Pancreas (tissue), 10 donors: ENCODE measurements at regions not wholly inside any gene's neighbourhood (a gene's known extent, or its start where the extent isn't known, plus 50 kb on each side); places are given as distances from the start of the nearest gene placed in this dataset.

Experiments used
- ATAC-seq, 4 donors: fragments of 200-7000 bp; cut with Tn5 transposase; one replicate each; pipeline versions ENCODE4 v1.8.0 to v1.9.1; 2020; ENCODE audit warnings: mild to moderate bottlenecking in 4 of 4, moderate library complexity in 4 of 4
- DNase-seq, 6 donors: peaks; one replicate each; pipeline ENCODE4 v3.0.0-alpha.2; 2020
- FAIRE-seq: peaks from 2 replicates; lab custom pipeline; 2012; peaks lifted over from hg19 to GRCh38; lab: Jason Lieb, UNC
- H3K27ac ChIP-seq, 4 donors: fragments of 200-600 bp; sonication (generic); 1 replicate in 3 of 4; 2 replicates in 1 of 4; pipeline versions ENCODE4 v1.5.0 to v1.8.0; 2020
- H3K27me3 ChIP-seq, 4 donors: fragments of 200-600 bp; one replicate each; pipeline ENCODE4 v1.8.0; 2021
- H3K36me3 ChIP-seq, 3 donors: fragments of 200-600 bp; sonication (generic) in 1 of 3; one replicate each; pipeline versions ENCODE4 v1.5.0 to v1.8.0; 2020 to 2021
- H3K4me1 ChIP-seq, 3 donors: fragments of 200-600 bp; one replicate each; pipeline ENCODE4 v1.8.0; 2021
- H3K4me3 ChIP-seq, 4 donors: fragments of 200-600 bp; sonication (generic) in 2 of 4; one replicate each; pipeline versions ENCODE4 v1.5.0 to v1.8.0; 2020 to 2021
- H3K9me3 ChIP-seq, 4 donors: fragments of 200-600 bp; one replicate each; pipeline ENCODE4 v1.8.0; 2021
- WGBS, 2 donors: extraction: QIAGEN DNeasy Blood & Tissue Kit; methylation state at CpG; one replicate each; pipeline ENCODE4 v1.1.7; 2013; 5-methylcytosine and 5-hydroxymethylcytosine counted together
- intact Hi-C, 3 donors: fragments of 100-400 bp; cut with DNase I; formaldehyde crosslinking; loops; one replicate each; pipeline versions ENCODE4 v1.11.1 to v1.14.2; 2022
- TF ChIP-seq, protein P1 (sequence below), 4 donors: fragments of 200-600 bp; sonication (generic) in 3 of 4; IDR thresholded peaks; one replicate each; pipeline versions ENCODE4 v1.5.0 to v1.8.0; 2021; ENCODE audit warnings: antibody characterized with exemption in 4 of 4
- donor health status: healthy with polysubstance abuse.
- donor health status: DM: no; HTN: no; CAD: no; lungs with moderate emphysema.
- donor health status: DM: no; HTN: no; CAD: no.
- donor health status: control.
- donor health status: control.
- donor health status: Bipolar disorder and iron deficiency.
- donor health status: DM: yes; HTN: yes; CAD: no.
- donor health status: DM: no; HTN: no; CAD: no.
- donor health status: DM: no; HTN: no; CAD: no.
- donor health status: DM: yes; HTN: yes; CAD: no.

DNA sequence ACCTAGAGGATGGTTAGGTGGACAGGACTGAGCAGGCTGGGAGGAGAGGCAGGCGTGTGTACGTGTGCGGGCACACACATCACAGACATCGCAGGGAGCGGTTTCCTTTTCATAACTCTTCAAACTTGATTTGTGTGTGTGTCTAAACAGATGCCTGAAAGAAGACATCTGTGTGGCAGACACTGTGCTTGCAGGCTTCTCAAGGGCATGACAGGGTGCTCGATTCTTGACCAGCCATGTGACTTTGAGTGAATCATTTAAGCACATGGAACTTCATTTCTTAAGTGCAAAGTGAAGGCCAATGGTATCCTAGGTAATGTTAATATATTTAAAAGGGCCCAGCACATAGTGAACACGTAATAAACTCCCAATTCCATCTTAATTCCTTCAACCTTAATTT is 186.5 kb downstream of the SCP2D1 start:
- FAIRE-seq (no peak), DNase-seq (no peak), ATAC-seq (no peak)
- WGBS, 2 donors = 76 to 81% methylated on average over 7 of the region's 7 CpGs
- Histone ChIP-seq H3K27ac (no peak overlapping the region), H3K4me3 (no peak overlapping the region), H3K27me3 (no peaks in the 10 kb centered on the region), H3K9me3 (no peaks in the 10 kb centered on the region), H3K4me1 (no peaks in the 10 kb centered on the region), H3K36me3 (no peaks in the 10 kb centered on the region)
- intact Hi-C loops = no loop called here
- TF ChIP-seq, protein P1, sequence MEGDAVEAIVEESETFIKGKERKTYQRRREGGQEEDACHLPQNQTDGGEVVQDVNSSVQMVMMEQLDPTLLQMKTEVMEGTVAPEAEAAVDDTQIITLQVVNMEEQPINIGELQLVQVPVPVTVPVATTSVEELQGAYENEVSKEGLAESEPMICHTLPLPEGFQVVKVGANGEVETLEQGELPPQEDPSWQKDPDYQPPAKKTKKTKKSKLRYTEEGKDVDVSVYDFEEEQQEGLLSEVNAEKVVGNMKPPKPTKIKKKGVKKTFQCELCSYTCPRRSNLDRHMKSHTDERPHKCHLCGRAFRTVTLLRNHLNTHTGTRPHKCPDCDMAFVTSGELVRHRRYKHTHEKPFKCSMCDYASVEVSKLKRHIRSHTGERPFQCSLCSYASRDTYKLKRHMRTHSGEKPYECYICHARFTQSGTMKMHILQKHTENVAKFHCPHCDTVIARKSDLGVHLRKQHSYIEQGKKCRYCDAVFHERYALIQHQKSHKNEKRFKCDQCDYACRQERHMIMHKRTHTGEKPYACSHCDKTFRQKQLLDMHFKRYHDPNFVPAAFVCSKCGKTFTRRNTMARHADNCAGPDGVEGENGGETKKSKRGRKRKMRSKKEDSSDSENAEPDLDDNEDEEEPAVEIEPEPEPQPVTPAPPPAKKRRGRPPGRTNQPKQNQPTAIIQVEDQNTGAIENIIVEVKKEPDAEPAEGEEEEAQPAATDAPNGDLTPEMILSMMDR (IDR thresholded peaks at IDR 0.05) = no peak

DNA sequence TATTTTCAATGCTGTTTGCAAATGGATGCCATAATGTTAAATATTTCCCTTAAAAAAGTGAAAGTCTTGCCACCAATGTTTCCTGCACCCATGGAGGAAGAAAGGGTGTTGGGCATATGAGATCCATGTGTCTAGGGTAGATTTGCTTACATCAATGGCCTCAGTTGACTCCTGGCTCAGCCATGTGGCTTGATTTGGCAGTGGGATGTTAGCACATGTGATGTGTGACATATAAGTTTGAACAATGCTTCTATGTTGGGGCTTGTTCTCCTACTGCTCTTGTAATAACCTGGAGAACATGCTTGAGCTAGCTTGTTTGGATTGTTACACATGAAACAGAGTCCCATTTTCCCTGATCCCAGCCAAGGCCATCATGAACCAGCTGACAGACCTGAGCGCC is 187.6 kb downstream of the SCP2D1 start:
- Histone ChIP-seq H3K4me3 (no peak overlapping the region), H3K27me3 (no peaks in the 10 kb centered on the region), H3K36me3 (no peaks in the 10 kb centered on the region), H3K4me1 (no peaks in the 10 kb centered on the region), H3K27ac (no peak overlapping the region), H3K9me3 (no peaks in the 10 kb centered on the region)
- intact Hi-C loops = no loop called here
- TF ChIP-seq, protein P1 (IDR thresholded peaks at IDR 0.05) = no peak
- FAIRE-seq (no peak), DNase-seq (no peak), ATAC-seq (no peak)
- 92 to 95% methylated on average over 1 of the region's 1 CpG for WGBS, 2 donors

DNA sequence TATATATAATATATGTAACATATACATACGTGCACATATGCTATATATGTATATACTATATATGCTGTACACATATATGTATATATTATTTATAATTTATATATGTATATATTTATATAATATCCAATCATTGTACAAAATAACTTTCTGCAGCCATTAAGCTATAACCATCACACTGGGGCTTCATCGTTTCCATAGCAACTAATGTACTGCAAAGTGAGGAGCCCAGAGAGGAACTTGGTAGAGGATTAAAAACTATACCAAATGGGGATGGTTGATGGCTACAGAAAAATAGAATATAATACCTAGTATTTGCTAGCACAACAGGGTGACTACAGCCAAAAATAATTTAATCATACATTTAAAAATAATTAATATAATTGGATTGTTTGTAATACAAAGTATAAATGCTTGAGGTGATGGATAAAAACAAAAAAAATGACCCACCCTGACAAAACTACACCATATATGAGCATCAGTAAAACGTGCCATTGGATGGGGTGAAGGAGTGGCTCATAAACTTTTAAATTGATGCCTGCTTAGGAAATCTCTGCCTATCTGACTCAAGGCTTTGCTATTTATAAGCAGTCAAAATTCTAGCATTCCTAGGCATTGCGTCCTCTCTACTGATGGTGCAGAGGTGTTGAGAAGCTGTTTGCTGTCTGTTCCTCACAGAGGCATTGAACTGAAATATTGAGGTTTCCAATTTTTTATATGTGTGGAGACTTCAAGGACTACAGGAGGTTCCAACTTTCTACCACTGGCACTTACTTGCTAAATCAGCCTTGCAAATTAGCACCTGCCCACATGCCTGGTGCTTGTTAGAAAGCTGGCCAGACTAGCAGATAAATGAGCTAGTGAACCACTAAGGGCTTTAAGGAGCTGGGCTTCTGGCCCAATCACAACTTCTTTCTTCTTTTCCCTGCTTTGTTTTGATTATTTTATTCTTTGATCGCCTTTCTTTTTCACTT is 190.1 kb downstream of the SCP2D1 start:
- no peak for ATAC-seq

DNA sequence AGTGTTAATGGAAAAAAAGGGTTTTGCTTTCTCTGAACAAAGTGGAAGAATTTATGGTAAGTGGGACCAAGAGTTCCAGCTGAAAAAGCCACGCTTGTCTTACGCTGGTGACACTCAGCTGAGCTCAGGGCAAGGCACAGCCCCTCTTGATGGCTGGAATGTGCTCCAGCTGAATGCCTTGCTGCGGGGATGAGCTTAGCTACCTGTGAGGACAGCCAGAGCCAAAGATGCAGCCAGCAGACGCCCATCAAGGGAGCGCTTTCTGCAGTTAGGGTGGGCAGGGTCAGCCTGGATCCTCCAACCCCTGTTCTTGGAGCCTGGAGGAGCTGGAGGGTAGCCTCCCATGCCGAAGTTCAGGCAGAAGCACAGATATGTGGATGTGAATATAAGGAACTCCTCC is 191.4 kb downstream of the SCP2D1 start:
- H3K4me1 ChIP-seq = no peaks in the 10 kb centered on the region
- H3K9me3 ChIP-seq = no peaks in the 10 kb centered on the region
- no peak for ATAC-seq
- no peak for DNase-seq
- TF ChIP-seq, protein P1 (IDR thresholded peaks at IDR 0.05) = no peak
- no peak overlapping the region for H3K27ac ChIP-seq
- no peaks in the 10 kb centered on the region for H3K27me3 ChIP-seq
- no peaks in the 10 kb centered on the region for H3K36me3 ChIP-seq
- 58 to 64% methylated on average over 6 of the region's 6 CpGs for WGBS, 2 donors
- FAIRE-seq = no peak
- no peak overlapping the region for H3K4me3 ChIP-seq
- intact Hi-C loops = no loop called here

More for the DNA sequence above, 190.1 kb downstream of the SCP2D1 start:
- no peak overlapping the region for H3K27ac ChIP-seq
- no peaks in the 10 kb centered on the region for H3K9me3 ChIP-seq
- intact Hi-C loops = no loop called here
- FAIRE-seq (no peak), DNase-seq (no peak)
- TF ChIP-seq, protein P1 (IDR thresholded peaks at IDR 0.05) = no peak
- H3K27me3 ChIP-seq = no peaks in the 10 kb centered on the region
- WGBS, 2 donors = 61 to 77% methylated on average over 5 of the region's 5 CpGs
- H3K4me1 ChIP-seq = no peaks in the 10 kb centered on the region
- H3K36me3 ChIP-seq = no peaks in the 10 kb centered on the region
- no peak overlapping the region for H3K4me3 ChIP-seq

DNA sequence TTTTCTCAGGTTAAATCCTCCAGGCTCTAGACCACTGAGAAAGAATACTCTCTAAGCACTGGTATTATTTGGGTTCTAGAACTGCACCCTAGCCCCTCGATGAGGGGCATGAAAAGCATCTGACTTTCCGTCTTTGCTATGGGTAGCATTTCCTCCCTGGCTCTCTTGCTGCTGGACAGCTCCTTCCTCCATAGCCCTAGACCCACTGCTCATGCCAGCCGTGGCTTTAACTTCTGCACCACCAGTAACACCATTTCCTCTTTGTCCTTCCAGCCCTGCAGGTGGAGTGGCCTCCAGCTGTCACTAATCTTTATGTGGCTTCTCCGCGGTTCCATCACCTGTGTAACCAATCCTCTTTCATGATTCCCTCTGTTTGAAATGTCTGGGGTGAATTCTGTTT is 194.9 kb downstream of the SCP2D1 start:
- intact Hi-C loops = no loop called here
- Histone ChIP-seq H3K9me3 (no peaks in the 10 kb centered on the region), H3K4me3 (no peak overlapping the region), H3K27me3 (no peaks in the 10 kb centered on the region), H3K27ac (no peak overlapping the region), H3K36me3 (no peaks in the 10 kb centered on the region), H3K4me1 (no peaks in the 10 kb centered on the region)
- DNase-seq = no peak
- TF ChIP-seq, protein P1 (IDR thresholded peaks at IDR 0.05) = no peak
- WGBS, 2 donors = 42 to 49% methylated on average over 5 of the region's 5 CpGs
- FAIRE-seq = no peak
- ATAC-seq = no peak
